B cell (primary cell): ENCODE measurements at regions not wholly inside any gene's neighbourhood (a gene's known extent, or its start where the extent isn't known, plus 50 kb on each side); places are given as distances from the start of the nearest gene placed in this dataset.

Experiments
- CTCF ChIP-seq: fragments of 200-600 bp; IDR thresholded peaks from one replicate; pipeline ENCODE4 v1.8.0; 2022; ENCODE audit warnings: antibody characterized with exemption, mild to moderate bottlenecking
- EZH2 ChIP-seq: IDR thresholded peaks from 2 replicates; pipeline ENCODE4 v1.6.1; 2012; ENCODE audit warnings: borderline replicate concordance, low read depth, mild to moderate bottlenecking, moderate library complexity, low read length; ENCODE audit not compliant: insufficient read depth, poor library complexity, severe bottlenecking

- TF ChIP-seq EZH2 = no peak
- TF ChIP-seq CTCF = no peak
Observed at GRCh38 chr15:93221759-93222158, 132.7 kb upstream of the RGMA start.
